ENCODE measurements at regions not wholly inside any gene's neighbourhood (a gene's known extent, or its start where the extent isn't known, plus 50 kb on each side); places are given as distances from the start of the nearest gene placed in this dataset.

DNA sequence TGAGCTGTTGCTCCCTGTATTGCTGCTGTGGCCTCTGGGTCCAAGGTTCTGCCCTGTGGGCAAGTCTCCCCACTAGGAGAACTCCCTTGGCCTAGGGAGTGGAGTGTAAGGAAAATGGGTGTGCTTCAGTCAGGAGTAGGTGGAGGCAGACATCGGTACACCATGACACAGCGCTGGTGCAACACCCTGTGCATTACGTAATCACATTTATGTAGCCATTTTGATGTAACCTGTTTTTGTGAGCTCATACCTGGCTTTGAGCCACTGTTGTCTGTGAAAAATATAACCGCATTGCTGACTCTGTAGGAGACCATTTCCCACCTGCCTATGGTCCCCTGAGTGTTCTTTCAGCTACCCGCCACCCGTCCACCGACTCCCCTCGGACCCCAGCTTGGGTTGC lies 700.5 kb upstream of the AGA start:
- Mint-ChIP-seq H3K27ac (ENCODE audit: low read depth, unreplicated experiment) (peak overlapping the region; percentile 37), H3K36me3 (ENCODE audit: insufficient read depth, unreplicated experiment) (no peaks in the 10 kb centered on the region), H3K4me3 (ENCODE audit: unreplicated experiment) (no peak overlapping the region), H3K4me1 (ENCODE audit: insufficient read depth, unreplicated experiment) (no peaks in the 10 kb centered on the region), H3K9me3 (ENCODE audit: unreplicated experiment) (peaks cover 3% of the 10 kb centered on the region), H3K27me3 (ENCODE audit: insufficient read depth, unreplicated experiment) (no peaks in the 10 kb centered on the region)
- TF ChIP-seq, protein P1, sequence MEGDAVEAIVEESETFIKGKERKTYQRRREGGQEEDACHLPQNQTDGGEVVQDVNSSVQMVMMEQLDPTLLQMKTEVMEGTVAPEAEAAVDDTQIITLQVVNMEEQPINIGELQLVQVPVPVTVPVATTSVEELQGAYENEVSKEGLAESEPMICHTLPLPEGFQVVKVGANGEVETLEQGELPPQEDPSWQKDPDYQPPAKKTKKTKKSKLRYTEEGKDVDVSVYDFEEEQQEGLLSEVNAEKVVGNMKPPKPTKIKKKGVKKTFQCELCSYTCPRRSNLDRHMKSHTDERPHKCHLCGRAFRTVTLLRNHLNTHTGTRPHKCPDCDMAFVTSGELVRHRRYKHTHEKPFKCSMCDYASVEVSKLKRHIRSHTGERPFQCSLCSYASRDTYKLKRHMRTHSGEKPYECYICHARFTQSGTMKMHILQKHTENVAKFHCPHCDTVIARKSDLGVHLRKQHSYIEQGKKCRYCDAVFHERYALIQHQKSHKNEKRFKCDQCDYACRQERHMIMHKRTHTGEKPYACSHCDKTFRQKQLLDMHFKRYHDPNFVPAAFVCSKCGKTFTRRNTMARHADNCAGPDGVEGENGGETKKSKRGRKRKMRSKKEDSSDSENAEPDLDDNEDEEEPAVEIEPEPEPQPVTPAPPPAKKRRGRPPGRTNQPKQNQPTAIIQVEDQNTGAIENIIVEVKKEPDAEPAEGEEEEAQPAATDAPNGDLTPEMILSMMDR (IDR thresholded peaks at IDR 0.05; ENCODE audit: unreplicated experiment): no peak
- peak; percentile 51 for DNase-seq (ENCODE audit: unreplicated experiment)
- POLR2A ChIA-PET: interaction anchor here (0.7 kb wide), 1 partner anchor 11 kb away, joined by 3 read pairs; no protein-coding TSS in a partner anchor
- CTCF ChIA-PET: interaction anchor here (1.0 to 1.6 kb wide), 2 partner anchors 9 to 79 kb away, joined by 3 read pairs; no protein-coding TSS in a partner anchor
- intact Hi-C loops (cut with micrococcal nuclease): no loop called here
- BruUV-seq (replicated peaks): no TSS peak

DNA sequence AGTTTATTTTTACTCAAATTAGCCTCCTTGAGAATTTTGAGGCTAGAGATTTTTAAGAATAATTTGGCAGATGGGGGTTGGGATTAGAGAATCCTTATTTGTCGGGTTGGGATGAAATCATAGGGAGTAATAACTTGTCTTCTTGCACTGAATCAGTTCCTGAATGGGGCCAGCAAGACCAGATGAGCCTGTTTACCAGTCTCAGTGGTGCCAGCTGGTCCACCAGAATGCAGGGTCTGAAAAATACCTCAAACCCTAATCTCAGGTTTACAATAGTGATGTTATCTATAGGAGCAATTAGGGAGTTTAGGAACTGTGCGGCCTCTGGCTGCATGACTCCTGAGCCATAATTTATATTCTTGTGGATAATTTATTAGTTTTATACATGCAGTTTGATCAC lies 705.9 kb upstream of the AGA start:
- no TSS peak for BruUV-seq (replicated peaks)
- TF ChIP-seq, protein P1 (IDR thresholded peaks at IDR 0.05; ENCODE audit: unreplicated experiment): no peak
- POLR2A ChIA-PET: interaction anchor here (0.6 kb wide), 1 partner anchor 1983 kb away, joined by 3 read pairs; no protein-coding TSS in a partner anchor
- Mint-ChIP-seq H3K4me3 (ENCODE audit: unreplicated experiment) (no peak overlapping the region), H3K36me3 (ENCODE audit: insufficient read depth, unreplicated experiment) (no peaks in the 10 kb centered on the region), H3K4me1 (ENCODE audit: insufficient read depth, unreplicated experiment) (no peaks in the 10 kb centered on the region), H3K27ac (ENCODE audit: low read depth, unreplicated experiment) (no peak overlapping the region), H3K27me3 (ENCODE audit: insufficient read depth, unreplicated experiment) (no peaks in the 10 kb centered on the region), H3K9me3 (ENCODE audit: unreplicated experiment) (peaks cover 6% of the 10 kb centered on the region)
- intact Hi-C loops (cut with micrococcal nuclease): no loop called here
- CTCF ChIA-PET: no interaction called here
- no peak for DNase-seq (ENCODE audit: unreplicated experiment)

DNA sequence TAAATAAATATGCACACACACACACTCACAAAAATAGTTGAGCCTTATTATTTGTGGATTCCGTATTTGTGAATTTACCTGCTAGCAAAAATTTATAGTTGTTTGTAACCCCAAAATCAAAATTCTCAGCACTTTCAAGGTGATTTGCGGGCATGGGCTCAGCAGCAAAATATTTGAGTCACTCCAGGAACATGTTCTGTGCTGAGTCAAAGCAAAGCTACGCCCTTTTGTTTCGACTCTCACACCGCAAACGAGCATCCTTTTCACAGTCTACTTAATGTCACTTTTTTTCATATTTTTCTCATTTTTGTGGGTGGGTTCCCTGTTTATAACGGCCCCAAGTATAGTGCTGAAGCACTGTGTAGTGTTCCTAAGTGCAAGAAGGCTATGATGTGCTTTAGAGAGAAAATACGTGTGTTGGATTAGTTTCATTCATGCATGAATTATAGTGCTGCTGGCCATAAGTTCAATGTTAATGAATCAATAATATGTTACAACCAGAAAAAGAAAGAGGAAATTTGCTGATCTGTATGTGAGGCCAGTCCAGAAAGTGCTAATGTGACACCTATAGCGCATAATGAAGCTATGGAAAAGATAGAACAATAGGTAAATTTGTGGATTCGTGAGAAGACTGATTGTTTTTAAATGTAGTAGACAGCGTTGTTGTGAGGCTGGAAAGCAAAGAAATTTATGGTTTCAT lies 723.2 kb upstream of the AGA start:
- intact Hi-C loops (cut with micrococcal nuclease): no loop called here
- TF ChIP-seq, protein P1 (IDR thresholded peaks at IDR 0.05; ENCODE audit: unreplicated experiment): no peak
- ChIA-PET POLR2A (interaction anchor here (1.0 to 1.4 kb wide), 4 partner anchors 9 to 37 kb away, joined by 3 to 4 read pairs (median 3); no protein-coding TSS in a partner anchor), CTCF (no interaction called here)
- BruUV-seq (replicated peaks): no TSS peak
- H3K27me3 Mint-ChIP-seq (ENCODE audit: insufficient read depth, unreplicated experiment): no peaks in the 10 kb centered on the region
- no peak overlapping the region for H3K27ac Mint-ChIP-seq (ENCODE audit: low read depth, unreplicated experiment)
- DNase-seq (ENCODE audit: unreplicated experiment): peak; percentile 45
- peaks cover 11% of the 10 kb centered on the region for H3K9me3 Mint-ChIP-seq (ENCODE audit: unreplicated experiment)
- peak overlapping the region; percentile 16 for H3K4me3 Mint-ChIP-seq (ENCODE audit: unreplicated experiment)
- peaks cover 15% of the 10 kb centered on the region for H3K4me1 Mint-ChIP-seq (ENCODE audit: insufficient read depth, unreplicated experiment)
- H3K36me3 Mint-ChIP-seq (ENCODE audit: insufficient read depth, unreplicated experiment): no peaks in the 10 kb centered on the region

DNA sequence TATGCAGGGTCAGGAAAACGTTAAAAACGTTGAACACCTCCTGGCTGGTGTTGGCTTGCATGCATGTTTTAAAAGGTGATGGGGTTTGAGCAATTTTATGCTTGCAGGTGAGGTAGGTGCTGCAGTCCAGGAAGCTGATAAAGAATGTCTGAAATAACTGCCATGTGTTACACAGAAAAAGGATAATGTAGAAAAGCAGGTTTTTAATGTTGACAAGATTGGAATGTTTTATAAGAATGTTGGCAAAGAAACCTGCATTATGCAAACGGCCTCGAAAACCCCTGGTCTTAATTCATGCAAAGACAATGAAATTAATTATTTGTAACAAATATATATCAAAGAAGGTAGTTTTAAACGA lies 723.7 kb upstream of the AGA start:
- no peak overlapping the region for H3K4me3 Mint-ChIP-seq (ENCODE audit: unreplicated experiment)
- no peaks in the 10 kb centered on the region for H3K36me3 Mint-ChIP-seq (ENCODE audit: insufficient read depth, unreplicated experiment)
- POLR2A ChIA-PET: interaction anchor here (1.0 to 1.4 kb wide), 4 partner anchors 9 to 36 kb away, joined by 3 to 4 read pairs (median 3); no protein-coding TSS in a partner anchor
- DNase-seq (ENCODE audit: unreplicated experiment): no peak
- TF ChIP-seq, protein P1 (IDR thresholded peaks at IDR 0.05; ENCODE audit: unreplicated experiment): no peak
- CTCF ChIA-PET: no interaction called here
- no TSS peak for BruUV-seq (replicated peaks)
- H3K9me3 Mint-ChIP-seq (ENCODE audit: unreplicated experiment): peaks cover 11% of the 10 kb centered on the region
- H3K4me1 Mint-ChIP-seq (ENCODE audit: insufficient read depth, unreplicated experiment): peaks cover 15% of the 10 kb centered on the region
- H3K27me3 Mint-ChIP-seq (ENCODE audit: insufficient read depth, unreplicated experiment): no peaks in the 10 kb centered on the region
- no peak overlapping the region for H3K27ac Mint-ChIP-seq (ENCODE audit: low read depth, unreplicated experiment)
- intact Hi-C loops (cut with micrococcal nuclease): no loop called here
